ENCODE measurements at regions not wholly inside any gene's neighbourhood (a gene's known extent, or its start where the extent isn't known, plus 50 kb on each side); places are given as distances from the start of the nearest gene placed in this dataset.
A peak's percentile ranks its signal among the peaks of the same experiment; 100 is the strongest.

- Histone ChIP-seq H3K27me3 (no peaks in the 10 kb centered on the region), H3K4me1 (peaks cover 3% of the 10 kb centered on the region), H3K4me3 (no peak overlapping the region), H3K36me3 (ENCODE audit: low read depth, missing control alignments) (no peaks in the 10 kb centered on the region), H3K9me3 (no peaks in the 10 kb centered on the region), H3K27ac (no peak overlapping the region)
- peak; percentile 49 for DNase-seq
- peak in 2 of 3 experiments; percentile 18 to 45 for TF ChIP-seq CTCF (IDR thresholded peaks at IDR 0.05)
- no peak for TF ChIP-seq POLR2A (IDR thresholded peaks at IDR 0.05)
- 43 to 56% methylated on average over 3 of the region's 3 CpGs for WGBS, 2 donors
- intact Hi-C loops (cut with DNase I; ENCODE audit: low total_unique reads): loop anchor here (10.0 kb wide), 1 partner anchor 258 kb away; no protein-coding TSS in a partner anchor
Measured at GRCh38 chr1:100606438-100606837, 68.5 kb downstream of the GPR88 start.

DNA sequence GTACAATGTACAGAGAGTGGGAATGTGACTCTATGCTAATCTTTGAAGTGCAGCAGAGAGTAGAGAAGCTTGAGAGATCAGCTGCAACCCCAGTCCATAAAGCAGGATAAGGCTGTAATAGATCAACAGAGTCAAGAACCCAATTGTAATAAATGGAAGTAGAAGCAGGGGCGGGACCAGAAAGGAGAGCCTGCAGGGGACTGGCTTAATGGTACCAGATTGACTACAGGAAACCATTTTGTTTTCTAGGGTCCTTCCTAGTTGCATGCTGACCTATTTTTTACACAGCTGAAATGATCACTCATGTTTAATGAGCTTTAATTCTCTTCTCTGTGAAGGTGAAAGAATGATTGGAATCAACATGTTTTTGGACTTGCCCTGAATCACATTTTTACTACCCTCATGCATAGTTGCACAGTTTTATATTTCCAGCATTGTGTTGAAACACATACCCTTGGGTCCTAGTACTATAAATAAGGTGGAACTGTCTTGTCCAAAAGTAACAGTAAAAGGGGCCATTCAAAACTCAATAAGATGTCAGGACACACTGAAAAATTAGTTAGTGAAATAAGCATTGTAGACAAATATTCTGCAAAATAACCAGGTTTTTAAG, 69.8 kb downstream of the GPR88 start:
- no peaks in the 10 kb centered on the region for H3K36me3 ChIP-seq (ENCODE audit: low read depth, missing control alignments)
- WGBS, 2 donors: 94 to 100% methylated on average over 1 of the region's 1 CpG
- no peaks in the 10 kb centered on the region for H3K9me3 ChIP-seq
- H3K4me3 ChIP-seq: no peak overlapping the region
- no peaks in the 10 kb centered on the region for H3K27me3 ChIP-seq
- no peak overlapping the region for H3K27ac ChIP-seq
- intact Hi-C loops (cut with DNase I; ENCODE audit: low total_unique reads): loop anchor here (10.0 kb wide), 1 partner anchor 257 kb away; no protein-coding TSS in a partner anchor
- DNase-seq: no peak
- H3K4me1 ChIP-seq: peaks cover 3% of the 10 kb centered on the region
- no peak for TF ChIP-seq POLR2A (IDR thresholded peaks at IDR 0.05)
- TF ChIP-seq CTCF (IDR thresholded peaks at IDR 0.05): no peak

DNA sequence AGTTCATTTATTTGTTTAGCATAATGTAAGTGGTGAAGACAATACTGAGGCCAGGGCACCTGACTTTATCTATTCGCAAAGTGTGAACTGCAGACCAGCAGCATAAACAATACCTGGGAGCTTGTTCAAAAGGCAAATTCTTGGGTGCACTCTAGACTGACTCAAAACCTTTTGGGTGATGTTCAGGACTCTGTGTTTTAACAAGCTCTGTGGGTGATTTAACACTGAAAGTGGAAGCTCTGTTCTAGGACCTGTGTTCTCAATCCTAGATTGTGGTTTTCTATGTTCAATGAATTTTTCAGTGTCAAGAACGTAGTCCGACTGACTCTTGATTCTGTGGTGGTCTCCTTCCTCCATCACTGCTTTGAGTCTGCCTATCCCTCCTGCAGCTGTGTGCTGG, 71.9 kb downstream of the GPR88 start:
- H3K27me3 ChIP-seq: no peaks in the 10 kb centered on the region
- intact Hi-C loops (cut with DNase I; ENCODE audit: low total_unique reads): loop anchor here (10.0 kb wide), 1 partner anchor 255 kb away; no protein-coding TSS in a partner anchor
- H3K4me1 ChIP-seq: peaks cover 3% of the 10 kb centered on the region
- TF ChIP-seq CTCF (IDR thresholded peaks at IDR 0.05): no peak
- TF ChIP-seq POLR2A (IDR thresholded peaks at IDR 0.05): no peak
- peak overlapping the region in 1 of 2 donors; percentile 23 for H3K27ac ChIP-seq
- no peak for DNase-seq
- H3K36me3 ChIP-seq (ENCODE audit: low read depth, missing control alignments): no peaks in the 10 kb centered on the region
- no peak overlapping the region for H3K4me3 ChIP-seq
- no peaks in the 10 kb centered on the region for H3K9me3 ChIP-seq
- 81 to 82% methylated on average over 3 of the region's 3 CpGs for WGBS, 2 donors

DNA sequence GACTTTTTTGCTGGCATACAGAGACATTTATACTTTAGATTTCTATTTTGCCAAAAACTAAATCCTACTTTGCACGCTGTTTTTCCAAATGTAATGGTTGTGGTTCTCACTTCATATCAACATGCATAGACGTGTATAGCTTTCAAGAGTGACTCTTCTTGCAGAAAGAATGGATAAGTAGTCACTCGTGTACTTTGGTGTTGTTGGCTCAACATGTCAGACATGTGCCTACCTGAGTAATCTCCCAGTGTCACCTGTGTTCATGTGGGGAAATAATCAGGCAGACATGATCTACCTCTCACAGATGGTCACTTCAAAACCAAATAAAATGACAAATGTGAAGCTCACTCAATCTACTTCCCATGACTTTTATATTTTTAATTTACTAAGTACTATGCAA, 73.1 kb downstream of the GPR88 start:
- Histone ChIP-seq H3K36me3 (ENCODE audit: low read depth, missing control alignments) (no peaks in the 10 kb centered on the region), H3K4me1 (peaks cover 3% of the 10 kb centered on the region), H3K9me3 (no peaks in the 10 kb centered on the region), H3K27ac (no peak overlapping the region), H3K4me3 (no peak overlapping the region), H3K27me3 (no peaks in the 10 kb centered on the region)
- intact Hi-C loops (cut with DNase I; ENCODE audit: low total_unique reads): no loop called here
- 78 to 79% methylated on average over 3 of the region's 3 CpGs for WGBS, 2 donors
- DNase-seq: no peak
- TF ChIP-seq CTCF (IDR thresholded peaks at IDR 0.05) (no peak), POLR2A (IDR thresholded peaks at IDR 0.05) (no peak)

DNA sequence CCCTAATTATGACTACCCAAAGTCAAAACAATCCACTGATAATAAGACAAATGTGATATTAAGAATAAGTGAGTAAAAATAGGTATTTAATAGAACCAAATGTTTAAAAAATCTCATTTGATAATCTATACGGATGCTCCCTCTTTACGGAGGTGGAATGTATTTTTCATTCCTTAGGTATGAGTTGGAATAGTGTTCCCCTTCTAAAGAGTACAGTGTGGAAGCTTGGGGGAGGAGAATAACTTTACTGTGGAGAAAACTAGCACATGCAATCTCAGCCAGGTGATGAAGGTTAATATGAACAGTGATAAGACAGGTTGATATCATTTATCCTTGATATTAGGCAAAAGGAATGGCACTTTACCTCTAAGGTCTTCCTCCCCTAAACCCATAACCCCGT, 74.6 kb downstream of the GPR88 start:
- Histone ChIP-seq H3K27me3 (no peaks in the 10 kb centered on the region), H3K9me3 (no peaks in the 10 kb centered on the region), H3K4me1 (peaks cover 3% of the 10 kb centered on the region), H3K27ac (no peak overlapping the region), H3K36me3 (ENCODE audit: low read depth, missing control alignments) (no peaks in the 10 kb centered on the region), H3K4me3 (no peak overlapping the region)
- 87 to 89% methylated on average over 3 of the region's 3 CpGs for WGBS, 2 donors
- no peak for TF ChIP-seq CTCF (IDR thresholded peaks at IDR 0.05)
- TF ChIP-seq POLR2A (IDR thresholded peaks at IDR 0.05): no peak
- no peak for DNase-seq
- intact Hi-C loops (cut with DNase I; ENCODE audit: low total_unique reads): no loop called here

All from testis (tissue), 2 donors.